ENCODE measurements at regions not wholly inside any gene's neighbourhood (a gene's known extent, or its start where the extent isn't known, plus 50 kb on each side); places are given as distances from the start of the nearest gene placed in this dataset.

DNA sequence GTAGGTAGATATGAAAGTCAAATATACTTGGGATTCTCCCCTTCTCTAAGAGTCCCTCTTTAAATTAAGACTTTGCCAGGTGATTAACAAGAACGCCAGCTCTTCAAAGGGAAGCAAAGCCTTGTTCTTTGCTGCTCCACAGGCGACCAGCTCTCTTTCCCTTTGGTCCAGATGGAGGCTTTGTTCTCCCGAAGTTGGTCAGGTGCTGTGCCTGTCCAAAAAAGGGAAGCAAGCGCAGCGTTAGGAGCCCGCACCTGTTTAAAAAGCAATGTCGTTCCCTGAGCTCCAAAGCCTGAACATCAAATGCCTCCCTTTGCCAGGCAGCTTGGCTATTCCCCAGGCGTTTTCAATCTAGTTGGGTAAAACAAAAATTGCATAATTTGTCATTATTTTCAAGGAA lies 1913.1 kb upstream of the PIK3C3 start:
- no peak for TF ChIP-seq POLR2A (IDR thresholded peaks at IDR 0.05)
- TF ChIP-seq, protein P1, sequence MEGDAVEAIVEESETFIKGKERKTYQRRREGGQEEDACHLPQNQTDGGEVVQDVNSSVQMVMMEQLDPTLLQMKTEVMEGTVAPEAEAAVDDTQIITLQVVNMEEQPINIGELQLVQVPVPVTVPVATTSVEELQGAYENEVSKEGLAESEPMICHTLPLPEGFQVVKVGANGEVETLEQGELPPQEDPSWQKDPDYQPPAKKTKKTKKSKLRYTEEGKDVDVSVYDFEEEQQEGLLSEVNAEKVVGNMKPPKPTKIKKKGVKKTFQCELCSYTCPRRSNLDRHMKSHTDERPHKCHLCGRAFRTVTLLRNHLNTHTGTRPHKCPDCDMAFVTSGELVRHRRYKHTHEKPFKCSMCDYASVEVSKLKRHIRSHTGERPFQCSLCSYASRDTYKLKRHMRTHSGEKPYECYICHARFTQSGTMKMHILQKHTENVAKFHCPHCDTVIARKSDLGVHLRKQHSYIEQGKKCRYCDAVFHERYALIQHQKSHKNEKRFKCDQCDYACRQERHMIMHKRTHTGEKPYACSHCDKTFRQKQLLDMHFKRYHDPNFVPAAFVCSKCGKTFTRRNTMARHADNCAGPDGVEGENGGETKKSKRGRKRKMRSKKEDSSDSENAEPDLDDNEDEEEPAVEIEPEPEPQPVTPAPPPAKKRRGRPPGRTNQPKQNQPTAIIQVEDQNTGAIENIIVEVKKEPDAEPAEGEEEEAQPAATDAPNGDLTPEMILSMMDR (IDR thresholded peaks at IDR 0.05) = no peak
